H1 (cell line): ENCODE measurements at regions not wholly inside any gene's neighbourhood (a gene's known extent, or its start where the extent isn't known, plus 50 kb on each side); places are given as distances from the start of the nearest gene placed in this dataset.

Source experiments
- CTCF ChIA-PET: fragments of 300-600 bp; sonication (Branson Sonifier 250); formaldehyde crosslinking; loops from one replicate; lab custom pipeline; 2021; ENCODE audit not compliant: partially characterized antibody; lab: Charles Lee
- POLR2A ChIA-PET: fragments of 300-600 bp; sonication (Branson Sonifier 250); formaldehyde crosslinking; loops from one replicate; lab custom pipeline; 2021; ENCODE audit warnings: inconsistent platforms; ENCODE audit not compliant: partially characterized antibody; lab: Charles Lee
- DNase-seq, 2 experiments: peaks; one replicate each; pipeline versions ENCODE4 v3.0.0 to v3.0.0-alpha.2; 2010 to 2022; ENCODE audit warnings: low spot score in 2 of 2, low read depth in 1 of 2, mixed read lengths in 1 of 2
- FAIRE-seq: peaks from 2 replicates; lab custom pipeline; 2011; peaks lifted over from hg19 to GRCh38; lab: Jason Lieb, UNC
- H2AFZ ChIP-seq: 2 replicates; pipeline ENCODE4 v1.8.1; 2012; ENCODE audit warnings: low read length, inconsistent platforms
- H2AK5ac ChIP-seq: 2 replicates; pipeline ENCODE4 v1.6.1; 2013; ENCODE audit warnings: low read depth, low read length
- H2BK120ac ChIP-seq: replicated peaks from 2 replicates; pipeline ENCODE3; 2013; ENCODE audit warnings: low read depth, low read length, inconsistent platforms
- H2BK12ac ChIP-seq: 2 replicates; pipeline ENCODE4 v1.6.1; 2013; ENCODE audit warnings: low read depth, low read length
- H2BK15ac ChIP-seq: 2 replicates; pipeline ENCODE4 v1.6.1; 2013; ENCODE audit warnings: low read length
- H2BK20ac ChIP-seq: 2 replicates; pipeline ENCODE4 v1.6.1; 2013; ENCODE audit warnings: low read length
- H2BK5ac ChIP-seq: 2 replicates; pipeline ENCODE4 v1.6.1; 2013; ENCODE audit warnings: low read depth, low read length
- H3K14ac ChIP-seq: 2 replicates; pipeline ENCODE4 v1.6.1; 2013; ENCODE audit warnings: inconsistent platforms; ENCODE audit not compliant: insufficient read length
- H3K18ac ChIP-seq: 2 replicates; pipeline ENCODE4 v1.6.1; 2013; ENCODE audit warnings: low read length; ENCODE audit errors: extremely low read depth
- H3K23ac ChIP-seq: 2 replicates; pipeline ENCODE4 v1.6.1; 2013; ENCODE audit warnings: inconsistent platforms; ENCODE audit not compliant: insufficient read length
- H3K23me2 ChIP-seq: 2 replicates; pipeline ENCODE4 v1.6.1; 2013; ENCODE audit warnings: low read depth, low read length
- H3K27ac ChIP-seq: 2 replicates; pipeline ENCODE4 v1.6.1; 2011; ENCODE audit warnings: low read depth, low read length, inconsistent platforms
- H3K27me3 ChIP-seq, 4 experiments: replicated peaks in 1 of 4; 1 replicate in 1 of 4; 2 replicates in 3 of 4; pipeline versions ENCODE4 v1.6.1 to v1.8.1; 2011 to 2013; ENCODE audit warnings: low read length in 3 of 4, mild to moderate bottlenecking in 3 of 4, inconsistent platforms in 2 of 4, mixed read lengths in 2 of 4, moderate library complexity in 1 of 4; ENCODE audit not compliant: control insufficient read depth in 3 of 4, insufficient read depth in 3 of 4; ENCODE audit errors: extremely low read depth in 1 of 4
- H3K36me3 ChIP-seq, 4 experiments: 2 replicates each; pipeline versions ENCODE4 v1.6.1 to v1.8.1; 2011 to 2013; ENCODE audit warnings: mild to moderate bottlenecking in 4 of 4, low read length in 3 of 4, moderate library complexity in 2 of 4, control low read depth in 1 of 4, inconsistent platforms in 1 of 4; ENCODE audit not compliant: insufficient read depth in 4 of 4, control insufficient read depth in 2 of 4
- H3K4ac ChIP-seq: replicated peaks from 2 replicates; pipeline ENCODE3; 2013; ENCODE audit warnings: low read length, low read depth, mixed read lengths, inconsistent platforms; ENCODE audit not compliant: insufficient read length
- H3K4me1 ChIP-seq, 4 experiments: replicated peaks in 1 of 4; 1 replicate in 1 of 4; 2 replicates in 3 of 4; pipeline versions ENCODE4 v1.6.1 to v1.8.1; 2011 to 2013; ENCODE audit warnings: low read length in 3 of 4, inconsistent platforms in 2 of 4, mixed read lengths in 1 of 4; ENCODE audit not compliant: insufficient read depth in 4 of 4, control insufficient read depth in 3 of 4
- H3K4me2 ChIP-seq, 2 experiments: 2 replicates each; pipeline versions ENCODE4 v1.6.1 to v1.8.1; 2011 to 2013; ENCODE audit warnings: low read depth in 2 of 2, low read length in 2 of 2, control low read depth in 1 of 2, inconsistent platforms in 1 of 2, mild to moderate bottlenecking in 1 of 2; ENCODE audit not compliant: insufficient read depth in 1 of 2
- H3K4me3 ChIP-seq, 4 experiments: fragments of 200-600, 300-600 bp in 1 of 4; sonication (generic), shearing (Covaris generic), sonication (Bioruptor Twin) in 1 of 4; 2 replicates each; pipeline versions ENCODE4 v1.5.1 to v1.8.1; 2011 to 2016; ENCODE audit warnings: low read length in 4 of 4, low read depth in 3 of 4, control low read depth in 2 of 4, inconsistent platforms in 2 of 4, mild to moderate bottlenecking in 2 of 4, mixed read lengths in 1 of 4, moderate library complexity in 1 of 4; ENCODE audit not compliant: insufficient read depth in 2 of 4; ENCODE audit errors: extremely low read depth in 1 of 4
- H3K56ac ChIP-seq: replicated peaks from 2 replicates; pipeline ENCODE3; 2013; ENCODE audit warnings: low read depth, mild to moderate bottlenecking, mixed read lengths, low read length, inconsistent platforms; ENCODE audit not compliant: insufficient read length
- H3K79me1 ChIP-seq: 2 replicates; pipeline ENCODE4 v1.6.1; 2013; ENCODE audit warnings: low read depth, low read length, control low read depth
- H3K79me2 ChIP-seq, 2 experiments: 2 replicates each; pipeline versions ENCODE4 v1.6.1 to v1.8.1; 2012 to 2013; ENCODE audit warnings: low read length in 2 of 2, mild to moderate bottlenecking in 2 of 2, inconsistent platforms in 1 of 2; ENCODE audit not compliant: insufficient read depth in 2 of 2, control insufficient read depth in 1 of 2
- H3K9ac ChIP-seq, 4 experiments: replicated peaks in 1 of 4; 1 replicate in 1 of 4; 2 replicates in 3 of 4; pipeline versions ENCODE4 v1.6.1 to v1.8.1; 2011 to 2013; ENCODE audit warnings: low read depth in 3 of 4, low read length in 3 of 4, control low read depth in 2 of 4, mild to moderate bottlenecking in 2 of 4, moderate library complexity in 2 of 4, inconsistent platforms in 1 of 4; ENCODE audit errors: extremely low read depth in 1 of 4
- H3K9me3 ChIP-seq, 2 experiments: 2 replicates each; pipeline versions ENCODE4 v1.6.1 to v1.8.1; 2012 to 2013; ENCODE audit warnings: mild to moderate bottlenecking in 2 of 2, moderate library complexity in 2 of 2, control low read depth in 1 of 2, inconsistent platforms in 1 of 2, low read depth in 1 of 2, low read length in 1 of 2, mixed read lengths in 1 of 2; ENCODE audit not compliant: insufficient read depth in 2 of 2
- H4K20me1 ChIP-seq, 2 experiments: replicated peaks in 1 of 2; 2 replicates each; pipeline versions ENCODE3 to v1.8.1; 2011 to 2013; ENCODE audit warnings: inconsistent platforms in 2 of 2, low read length in 2 of 2, mild to moderate bottlenecking in 1 of 2; ENCODE audit not compliant: insufficient read depth in 2 of 2, control insufficient read depth in 1 of 2
- H4K5ac ChIP-seq: 2 replicates; pipeline ENCODE4 v1.6.1; 2013; ENCODE audit warnings: low read length, low read depth, mixed read lengths, inconsistent platforms; ENCODE audit not compliant: insufficient read length
- H4K8ac ChIP-seq: 2 replicates; pipeline ENCODE4 v1.8.0; 2013; ENCODE audit warnings: mild to moderate bottlenecking, moderate library complexity, low read length, inconsistent platforms; ENCODE audit not compliant: insufficient read depth; ENCODE audit errors: extremely low read depth
- H4K91ac ChIP-seq: replicated peaks from 2 replicates; pipeline ENCODE3; 2013; ENCODE audit warnings: low read length, mixed read lengths, inconsistent platforms; ENCODE audit not compliant: insufficient read length
- ATF2 ChIP-seq: IDR thresholded peaks from 2 replicates; pipeline ENCODE4 v1.6.1; 2012; ENCODE audit warnings: low read length, inconsistent platforms
- CBX5 ChIP-seq: fragments of 300-800, 300-1000 bp; sonication (generic); IDR thresholded peaks from 2 replicates; pipeline ENCODE4 v1.7.1; 2016; ENCODE audit warnings: antibody characterized with exemption, low read length, low read depth
- CTBP2 ChIP-seq: IDR thresholded peaks from 2 replicates; pipeline ENCODE4 v1.7.0; 2011; ENCODE audit warnings: borderline replicate concordance, mild to moderate bottlenecking, moderate library complexity, mixed read lengths, low read length; ENCODE audit not compliant: insufficient read depth, insufficient read length
- EP300 ChIP-seq, 2 experiments: IDR thresholded peaks; 1 replicate in 1 of 2; 2 replicates in 1 of 2; pipeline ENCODE4 v1.6.1; 2011 to 2012; ENCODE audit warnings: low read depth in 2 of 2, low read length in 2 of 2, mild to moderate bottlenecking in 2 of 2, borderline replicate concordance in 1 of 2, inconsistent platforms in 1 of 2, moderate library complexity in 1 of 2
- JUN ChIP-seq: IDR thresholded peaks from 2 replicates; pipeline ENCODE4 v1.6.1; 2011; ENCODE audit warnings: low read depth, mild to moderate bottlenecking, improper control_type of control experiment, low read length
- JUND ChIP-seq: IDR thresholded peaks from 2 replicates; pipeline ENCODE4 v1.6.1; 2011; ENCODE audit warnings: mild to moderate bottlenecking, improper control_type of control experiment, low read length
- KDM1A ChIP-seq: fragments of 200-600, 300-600 bp; sonication (generic); IDR thresholded peaks from 2 replicates; pipeline ENCODE4 v1.7.1; 2016; ENCODE audit warnings: mild to moderate bottlenecking, low read length, borderline replicate concordance
- SIX5 ChIP-seq: IDR thresholded peaks from 2 replicates; pipeline ENCODE4 v1.6.1; 2011; ENCODE audit warnings: mild to moderate bottlenecking, low read depth, low read length
- SUZ12 ChIP-seq: fragments of 200-600 bp; sonication (generic); IDR thresholded peaks from 2 replicates; pipeline ENCODE4 v1.6.1; 2012; ENCODE audit warnings: mild to moderate bottlenecking, inconsistent platforms, low read length, moderate library complexity, mixed read lengths
- TCF12 ChIP-seq: IDR thresholded peaks from 2 replicates; pipeline ENCODE4 v1.6.1; 2011; ENCODE audit warnings: low read depth, mild to moderate bottlenecking, low read length
- WGBS, 2 experiments: shearing (Covaris generic) in 1 of 2; methylation state at CpG; one replicate each; pipeline versions ENCODE4 v1.1.6 to v1.1.7; 2013 to 2015; ENCODE audit warnings: low lambda C conversion rate in 2 of 2, mixed read lengths in 2 of 2, inconsistent platforms in 1 of 2, low coverage in 1 of 2, missing lambda C conversion rate in 1 of 2; ENCODE audit not compliant: insufficient replicate concordance in 2 of 2, insufficient coverage in 1 of 2, insufficient read length in 1 of 2; ENCODE audit errors: extremely low coverage in 1 of 2, missing lambda C conversion rate in 1 of 2; 5-methylcytosine and 5-hydroxymethylcytosine counted together
- TF ChIP-seq, protein P1 (sequence below): IDR thresholded peaks from 2 replicates; pipeline ENCODE4 v1.6.1; 2012; ENCODE audit warnings: inconsistent platforms

GRCh38 chr6:48229841-48230240, 118.8 kb upstream of the PTCHD4 start:
- no peak overlapping the region for H3K18ac ChIP-seq
- no peaks in the 10 kb centered on the region for H3K79me2 ChIP-seq
- H3K56ac ChIP-seq: no peak overlapping the region
- H3K79me1 ChIP-seq: no peaks in the 10 kb centered on the region
- H3K27ac ChIP-seq: no peak overlapping the region
- no peaks in the 10 kb centered on the region for H4K20me1 ChIP-seq
- no peak overlapping the region for H4K91ac ChIP-seq
- H3K14ac ChIP-seq: no peak overlapping the region
- no peak overlapping the region for H3K4me2 ChIP-seq
- H3K9me3 ChIP-seq: 0 out of 4 replicates have a peak, but pooled peaks cover 0 to 2% of the 10 kb centered on the region in 2 experiments
- 89% methylated on average over 2 of the region's 2 CpGs; no CpG with 5 or more reads in 1 of the 2 experiments for WGBS, 2 experiments
- no peak overlapping the region for H4K8ac ChIP-seq
- no peak overlapping the region for H3K9ac ChIP-seq
- H4K5ac ChIP-seq: no peak overlapping the region
- POLR2A ChIA-PET: no interaction called here
- FAIRE-seq: no peak
- H2AFZ ChIP-seq: no peak overlapping the region
- H2BK5ac ChIP-seq: no peak overlapping the region
- CTCF ChIA-PET: no interaction called here
- H3K23ac ChIP-seq: no peak overlapping the region
- H3K4me3 ChIP-seq: no peak overlapping the region
- H2AK5ac ChIP-seq: no peak overlapping the region
- H2BK12ac ChIP-seq: no peak overlapping the region
- no peak overlapping the region for H2BK15ac ChIP-seq
- H3K23me2 ChIP-seq: no peaks in the 10 kb centered on the region
- H3K4me1 ChIP-seq: no peaks in the 10 kb centered on the region
- no peak for DNase-seq
- H3K4ac ChIP-seq: no peak overlapping the region
- no peaks in the 10 kb centered on the region for H3K27me3 ChIP-seq
- no peak for TF ChIP-seq CTBP2
- TF ChIP-seq, protein P1, sequence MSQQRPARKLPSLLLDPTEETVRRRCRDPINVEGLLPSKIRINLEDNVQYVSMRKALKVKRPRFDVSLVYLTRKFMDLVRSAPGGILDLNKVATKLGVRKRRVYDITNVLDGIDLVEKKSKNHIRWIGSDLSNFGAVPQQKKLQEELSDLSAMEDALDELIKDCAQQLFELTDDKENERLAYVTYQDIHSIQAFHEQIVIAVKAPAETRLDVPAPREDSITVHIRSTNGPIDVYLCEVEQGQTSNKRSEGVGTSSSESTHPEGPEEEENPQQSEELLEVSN: no peak
- no peak for TF ChIP-seq SIX5
- TF ChIP-seq TCF12: no peak
- no peak for TF ChIP-seq KDM1A
- TF ChIP-seq JUN: no peak
- no peak for TF ChIP-seq CBX5
- no peak for TF ChIP-seq EP300 (IDR thresholded peaks at IDR 0.05; ENCODE audit: borderline replicate concordance in 1 of 2, low read depth in 2 of 2, low read length in 2 of 2)
- TF ChIP-seq ATF2: no peak
- TF ChIP-seq JUND: no peak
- TF ChIP-seq SUZ12: no peak
- H3K36me3 ChIP-seq: no peaks in the 10 kb centered on the region; a peak in 1 of 8 replicates
- no peak overlapping the region for H2BK120ac ChIP-seq
- H2BK20ac ChIP-seq: no peak overlapping the region
